AG09319 (cell line): ENCODE measurements at regions not wholly inside any gene's neighbourhood (a gene's known extent, or its start where the extent isn't known, plus 50 kb on each side); places are given as distances from the start of the nearest gene placed in this dataset.

Experiments used
- DNase-seq: peaks from one replicate; pipeline ENCODE4 v3.0.0-alpha.2; 2010; ENCODE audit warnings: low read depth; ENCODE audit errors: extremely low read depth
- TF ChIP-seq, protein P1 (sequence below): IDR thresholded peaks from 2 replicates; pipeline ENCODE4 v1.5.1; 2011; ENCODE audit warnings: low read depth, mild to moderate bottlenecking, inconsistent platforms, low read length, moderate library complexity

DNA sequence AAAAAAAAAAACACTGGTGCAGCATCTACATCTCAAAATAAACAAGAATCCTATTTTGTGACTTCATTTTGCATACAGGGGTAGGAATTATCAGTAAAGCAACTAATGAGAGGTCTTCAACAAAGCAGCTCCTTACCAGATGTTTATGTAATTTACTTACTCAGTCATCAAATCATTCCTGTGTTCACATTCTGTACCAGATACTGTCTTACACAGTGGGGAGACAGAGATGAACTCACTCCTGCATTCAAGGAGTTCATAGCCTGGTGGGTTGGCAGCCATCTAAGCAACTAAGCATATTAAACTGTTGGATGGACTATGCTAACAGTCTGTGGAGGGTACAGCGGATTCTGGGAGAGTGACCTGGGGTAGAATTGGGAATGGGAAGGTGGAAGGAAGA, 169.0 kb downstream of the OSR1 start:
- no peak for DNase-seq
- TF ChIP-seq, protein P1, sequence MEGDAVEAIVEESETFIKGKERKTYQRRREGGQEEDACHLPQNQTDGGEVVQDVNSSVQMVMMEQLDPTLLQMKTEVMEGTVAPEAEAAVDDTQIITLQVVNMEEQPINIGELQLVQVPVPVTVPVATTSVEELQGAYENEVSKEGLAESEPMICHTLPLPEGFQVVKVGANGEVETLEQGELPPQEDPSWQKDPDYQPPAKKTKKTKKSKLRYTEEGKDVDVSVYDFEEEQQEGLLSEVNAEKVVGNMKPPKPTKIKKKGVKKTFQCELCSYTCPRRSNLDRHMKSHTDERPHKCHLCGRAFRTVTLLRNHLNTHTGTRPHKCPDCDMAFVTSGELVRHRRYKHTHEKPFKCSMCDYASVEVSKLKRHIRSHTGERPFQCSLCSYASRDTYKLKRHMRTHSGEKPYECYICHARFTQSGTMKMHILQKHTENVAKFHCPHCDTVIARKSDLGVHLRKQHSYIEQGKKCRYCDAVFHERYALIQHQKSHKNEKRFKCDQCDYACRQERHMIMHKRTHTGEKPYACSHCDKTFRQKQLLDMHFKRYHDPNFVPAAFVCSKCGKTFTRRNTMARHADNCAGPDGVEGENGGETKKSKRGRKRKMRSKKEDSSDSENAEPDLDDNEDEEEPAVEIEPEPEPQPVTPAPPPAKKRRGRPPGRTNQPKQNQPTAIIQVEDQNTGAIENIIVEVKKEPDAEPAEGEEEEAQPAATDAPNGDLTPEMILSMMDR: no peak

DNA sequence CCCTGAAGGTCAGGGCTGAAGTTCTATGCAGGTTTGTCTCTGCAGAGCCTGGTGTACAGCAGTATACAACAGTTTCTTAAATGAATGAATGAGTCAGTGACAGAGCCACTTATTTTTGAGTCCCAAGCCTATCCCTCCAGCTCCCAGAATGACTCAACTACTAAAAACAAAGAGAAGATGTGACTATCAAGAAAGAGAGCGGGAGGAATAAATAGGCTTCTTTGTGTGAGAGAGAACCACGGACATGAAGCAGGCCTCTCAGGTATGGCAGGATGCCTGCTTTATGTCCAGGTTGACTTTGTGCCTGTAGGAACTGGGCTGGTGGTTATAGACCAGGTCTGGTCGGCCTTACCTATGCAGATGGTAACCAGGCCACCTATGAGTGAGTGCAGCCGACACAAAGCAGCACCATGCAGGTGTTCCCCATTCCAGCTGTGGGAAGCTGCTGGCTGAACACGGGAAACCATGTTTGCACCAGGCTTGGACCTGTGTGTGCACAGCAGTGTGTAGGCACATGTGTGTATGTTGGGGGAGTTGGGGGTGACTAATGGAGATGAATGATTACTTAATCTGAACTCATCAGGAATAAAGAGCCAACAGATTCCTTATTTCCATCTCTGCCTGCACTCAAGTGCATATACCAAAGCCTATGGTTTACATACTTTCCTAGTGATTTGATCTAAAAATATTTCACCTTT, 171.0 kb downstream of the OSR1 start:
- no peak for DNase-seq
- TF ChIP-seq, protein P1: no peak

DNA sequence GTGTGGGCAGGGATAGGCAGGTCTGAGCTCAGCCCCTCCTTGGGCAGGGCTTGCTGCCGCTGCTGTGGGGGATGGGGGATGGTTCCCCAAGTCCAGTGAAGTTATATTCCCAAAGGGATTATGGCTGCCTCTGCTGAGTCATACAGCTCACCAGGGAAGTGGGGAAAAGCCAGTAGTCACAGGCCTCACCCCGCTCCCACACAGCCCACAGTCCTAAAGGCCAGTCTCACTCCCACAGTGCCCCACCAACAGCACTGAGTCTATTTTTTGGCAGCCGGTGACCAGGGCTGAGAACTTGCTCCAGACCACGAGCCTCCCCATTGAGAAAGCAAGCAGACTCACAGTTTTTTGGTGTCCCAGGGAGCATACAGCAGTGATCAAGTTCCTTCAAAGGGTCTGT, 173.3 kb downstream of the OSR1 start:
- DNase-seq: no peak
- TF ChIP-seq, protein P1: no peak

DNA sequence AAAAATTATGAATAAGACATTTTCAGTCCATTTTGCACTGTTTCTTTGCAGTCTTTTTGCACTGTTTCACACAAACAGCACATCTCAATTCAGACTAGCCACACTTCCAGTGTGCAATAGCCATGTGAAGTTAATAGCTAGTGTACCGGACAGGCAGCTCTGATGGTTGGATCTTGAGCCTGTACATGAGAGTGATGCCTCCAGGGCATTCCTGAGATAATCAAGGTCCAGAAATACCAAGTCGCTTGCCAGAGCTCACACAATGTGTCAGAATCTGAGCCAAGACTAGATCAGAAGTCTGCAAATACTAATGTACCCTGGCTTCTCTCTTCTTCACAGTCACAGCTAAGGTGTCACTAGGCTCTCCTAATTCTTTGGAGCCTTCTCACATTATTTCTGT, 180.2 kb downstream of the OSR1 start:
- TF ChIP-seq, protein P1: no peak
- no peak for DNase-seq

DNA sequence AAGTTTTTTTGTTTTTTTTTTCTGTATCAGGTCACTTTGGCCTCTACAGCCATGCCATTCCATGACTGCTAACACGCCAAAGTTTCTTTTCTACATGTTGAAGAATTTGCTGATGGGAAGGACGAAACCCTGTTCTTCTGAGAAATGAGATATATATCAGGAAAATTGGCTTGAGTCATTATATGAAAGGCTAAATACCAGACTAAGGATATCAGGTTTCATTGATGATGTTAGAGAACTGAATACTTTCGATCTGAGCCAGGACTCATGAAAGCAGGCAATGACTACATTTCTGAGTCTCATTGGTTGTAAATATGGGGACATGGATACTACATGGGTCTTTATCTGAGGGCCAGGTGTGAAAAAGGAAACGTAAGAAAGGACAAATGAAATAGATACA, 181.4 kb downstream of the OSR1 start:
- DNase-seq: peak; percentile 20
- TF ChIP-seq, protein P1: no peak

DNA sequence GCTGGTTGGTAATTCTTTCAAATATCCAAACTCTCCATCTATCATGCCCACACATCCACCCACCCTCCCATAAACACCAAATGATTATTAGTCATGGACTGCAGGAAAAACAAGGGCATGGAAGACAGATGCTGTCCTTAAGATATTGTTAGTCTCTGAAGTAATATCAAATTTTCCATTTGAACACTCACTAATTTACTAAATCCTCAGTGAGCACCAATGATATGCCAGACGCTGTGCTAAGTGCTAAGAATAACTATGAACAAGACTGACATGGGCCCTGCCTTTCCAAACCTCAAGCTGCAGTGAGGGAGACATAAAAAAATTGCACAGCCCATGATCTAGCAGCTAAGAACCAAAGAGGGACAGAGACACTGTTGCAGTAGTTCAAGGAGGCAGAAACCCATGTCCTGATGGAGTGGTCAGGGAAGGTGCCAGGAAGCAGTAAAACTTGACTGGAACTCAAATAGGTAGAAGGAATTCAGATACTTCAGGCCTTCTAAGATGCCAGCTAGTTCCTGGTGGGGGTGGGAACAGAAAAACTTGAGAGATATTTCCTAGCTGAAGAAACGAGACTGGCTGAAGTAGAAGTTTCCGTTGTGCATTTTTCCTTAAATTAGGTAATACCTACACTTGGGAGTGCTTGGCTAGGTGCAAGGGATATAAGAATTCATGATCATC, 182.1 kb downstream of the OSR1 start:
- no peak for DNase-seq
- TF ChIP-seq, protein P1: no peak

DNA sequence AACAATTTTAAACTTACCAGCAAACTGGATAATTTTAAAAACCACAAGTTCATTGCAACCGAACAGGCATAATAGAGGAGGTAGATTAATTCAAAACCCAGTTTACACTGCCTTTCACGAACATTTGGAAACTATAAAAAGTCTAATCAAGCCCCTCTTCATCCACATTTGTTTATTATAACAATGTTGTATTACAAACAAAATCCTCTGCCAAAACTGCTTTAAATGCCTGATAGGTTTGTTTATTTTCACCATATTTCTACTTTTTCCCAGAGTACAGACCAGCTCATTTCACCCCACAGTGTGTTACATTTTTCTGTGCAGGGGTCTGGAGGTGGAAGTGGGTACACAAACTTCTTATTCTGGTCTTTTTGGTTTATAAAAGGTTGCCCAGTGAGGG, 184.2 kb downstream of the OSR1 start:
- peak; percentile 22 for DNase-seq
- TF ChIP-seq, protein P1: no peak
